ENCODE measurements at regions not wholly inside any gene's neighbourhood (a gene's known extent, or its start where the extent isn't known, plus 50 kb on each side); places are given as distances from the start of the nearest gene placed in this dataset.

DNA sequence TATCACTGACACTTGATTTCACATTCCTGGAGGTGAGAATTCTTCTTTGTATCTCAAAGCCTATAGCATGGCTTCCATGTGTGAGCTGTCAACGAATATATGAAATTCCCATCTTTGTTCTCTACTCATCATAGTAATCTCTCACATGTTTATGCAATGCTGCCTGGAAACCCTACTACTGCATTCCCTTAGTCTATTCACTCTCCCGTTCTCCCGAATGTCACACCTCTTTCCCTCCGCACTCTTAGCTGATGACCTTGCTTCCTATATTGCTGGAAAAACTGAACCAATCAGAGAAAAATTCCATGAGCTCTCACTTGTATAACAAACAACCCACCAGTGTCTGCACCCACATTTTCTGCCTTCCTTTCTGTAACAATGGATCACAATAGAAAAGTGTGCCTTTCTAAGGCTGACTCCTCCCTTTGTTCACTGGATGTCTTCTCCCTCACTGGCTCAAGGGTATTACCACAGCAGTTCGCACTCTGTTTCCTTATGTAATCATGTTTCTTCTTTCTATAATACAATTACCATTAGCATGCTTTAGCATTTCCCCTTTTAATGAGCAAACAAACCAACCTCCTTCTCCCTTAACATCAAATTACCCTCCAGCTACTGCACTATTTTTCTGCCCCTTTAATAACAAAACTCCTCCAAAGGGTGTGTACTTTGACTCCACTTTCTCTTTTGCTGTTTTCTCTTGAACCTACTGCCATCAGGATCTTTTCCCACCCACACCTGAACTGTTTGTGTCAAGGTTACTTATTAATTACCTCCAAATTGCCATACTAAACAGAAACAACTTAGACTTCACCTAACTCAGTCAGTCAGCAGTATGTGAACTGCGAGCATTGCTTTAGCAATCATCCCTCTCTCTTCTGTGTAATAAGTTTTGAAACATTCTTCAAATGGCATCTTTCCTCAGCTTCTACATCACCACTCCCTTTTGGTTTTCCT, 63.9 kb upstream of the CCDC196 start:
- CTCF ChIA-PET: interaction anchor here (1.7 kb wide), 1 partner anchor 21 kb away, joined by 6 read pairs; no protein-coding TSS in a partner anchor

DNA sequence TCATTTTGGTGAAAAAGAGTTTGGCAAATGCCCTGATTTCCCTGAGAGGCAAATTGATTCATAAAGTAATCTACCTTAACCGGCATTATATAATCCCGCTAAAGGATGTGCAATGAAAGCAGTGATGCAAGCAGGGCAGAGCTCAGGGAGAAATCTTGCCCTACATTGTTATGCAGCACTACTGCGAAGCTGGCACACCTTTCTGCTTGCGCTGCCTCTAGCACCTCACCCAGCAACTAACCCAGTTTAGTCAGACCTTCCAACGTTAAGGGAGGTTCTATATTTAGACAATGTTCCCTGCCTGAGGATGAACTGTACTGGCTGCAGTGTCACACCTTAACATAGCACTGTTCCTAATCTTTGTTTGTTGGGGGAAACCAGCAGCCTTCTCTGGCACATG, 60.8 kb upstream of the CCDC196 start:
- CTCF ChIA-PET: interaction anchor here (0.9 to 1.2 kb wide), 2 partner anchors 15 to 17 kb away, joined by 3 to 4 read pairs; no protein-coding TSS in a partner anchor
- TF ChIP-seq GABPA (IDR thresholded peaks at IDR 0.05; ENCODE audit: low read depth) (no peak), MXI1 (IDR thresholded peaks at IDR 0.05; ENCODE audit: low read depth, low read length) (no peak), EZH2phosphoT487 (IDR thresholded peaks at IDR 0.05; ENCODE audit: borderline replicate concordance, low read depth) (no peak), CHD2 (IDR thresholded peaks at IDR 0.05; ENCODE audit: low read length, partially characterized antibody) (no peak), MEF2A (IDR thresholded peaks at IDR 0.05; ENCODE audit: borderline replicate concordance, low read depth) (no peak), RXRA (IDR thresholded peaks at IDR 0.05; ENCODE audit: borderline replicate concordance, low read depth) (no peak), GATA2 (CRISPR knock-in tag; IDR thresholded peaks at IDR 0.05) (no peak), YY1 (IDR thresholded peaks at IDR 0.05; ENCODE audit: low read depth) (no peak), FOSL2 (IDR thresholded peaks at IDR 0.05; ENCODE audit: borderline replicate concordance, low read depth) (no peak), RFX5 (IDR thresholded peaks at IDR 0.05; ENCODE audit: low read length) (no peak), FOXM1 (IDR thresholded peaks at IDR 0.05; ENCODE audit: low read depth) (no peak), RAD21 (IDR thresholded peaks at IDR 0.05; ENCODE audit: low read length) (no peak)
- TF ChIP-seq, protein P1, sequence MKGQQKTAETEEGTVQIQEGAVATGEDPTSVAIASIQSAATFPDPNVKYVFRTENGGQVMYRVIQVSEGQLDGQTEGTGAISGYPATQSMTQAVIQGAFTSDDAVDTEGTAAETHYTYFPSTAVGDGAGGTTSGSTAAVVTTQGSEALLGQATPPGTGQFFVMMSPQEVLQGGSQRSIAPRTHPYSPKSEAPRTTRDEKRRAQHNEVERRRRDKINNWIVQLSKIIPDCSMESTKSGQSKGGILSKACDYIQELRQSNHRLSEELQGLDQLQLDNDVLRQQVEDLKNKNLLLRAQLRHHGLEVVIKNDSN (IDR thresholded peaks at IDR 0.05; ENCODE audit: borderline replicate concordance, low read depth): no peak

More for the DNA sequence above, 63.9 kb upstream of the CCDC196 start:
- H3K9me3 ChIP-seq: no peaks in the 10 kb centered on the region
- 54% methylated on average over 6 of the region's 6 CpGs for WGBS (ENCODE audit: low lambda C conversion rate)
- TF ChIP-seq, protein P2, sequence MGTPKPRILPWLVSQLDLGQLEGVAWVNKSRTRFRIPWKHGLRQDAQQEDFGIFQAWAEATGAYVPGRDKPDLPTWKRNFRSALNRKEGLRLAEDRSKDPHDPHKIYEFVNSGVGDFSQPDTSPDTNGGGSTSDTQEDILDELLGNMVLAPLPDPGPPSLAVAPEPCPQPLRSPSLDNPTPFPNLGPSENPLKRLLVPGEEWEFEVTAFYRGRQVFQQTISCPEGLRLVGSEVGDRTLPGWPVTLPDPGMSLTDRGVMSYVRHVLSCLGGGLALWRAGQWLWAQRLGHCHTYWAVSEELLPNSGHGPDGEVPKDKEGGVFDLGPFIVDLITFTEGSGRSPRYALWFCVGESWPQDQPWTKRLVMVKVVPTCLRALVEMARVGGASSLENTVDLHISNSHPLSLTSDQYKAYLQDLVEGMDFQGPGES (IDR thresholded peaks at IDR 0.05; ENCODE audit: low read depth, low read length): no peak
- no peak for TF ChIP-seq MEF2A (IDR thresholded peaks at IDR 0.05; ENCODE audit: borderline replicate concordance, low read depth)
- TF ChIP-seq, protein P3, sequence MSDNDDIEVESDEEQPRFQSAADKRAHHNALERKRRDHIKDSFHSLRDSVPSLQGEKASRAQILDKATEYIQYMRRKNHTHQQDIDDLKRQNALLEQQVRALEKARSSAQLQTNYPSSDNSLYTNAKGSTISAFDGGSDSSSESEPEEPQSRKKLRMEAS (IDR thresholded peaks at IDR 0.05; ENCODE audit: low read depth): no peak
- TF ChIP-seq RFX5 (IDR thresholded peaks at IDR 0.05; ENCODE audit: low read length): no peak
- no peak for TF ChIP-seq CHD2 (IDR thresholded peaks at IDR 0.05; ENCODE audit: low read length, partially characterized antibody)
- TF ChIP-seq, protein P4, sequence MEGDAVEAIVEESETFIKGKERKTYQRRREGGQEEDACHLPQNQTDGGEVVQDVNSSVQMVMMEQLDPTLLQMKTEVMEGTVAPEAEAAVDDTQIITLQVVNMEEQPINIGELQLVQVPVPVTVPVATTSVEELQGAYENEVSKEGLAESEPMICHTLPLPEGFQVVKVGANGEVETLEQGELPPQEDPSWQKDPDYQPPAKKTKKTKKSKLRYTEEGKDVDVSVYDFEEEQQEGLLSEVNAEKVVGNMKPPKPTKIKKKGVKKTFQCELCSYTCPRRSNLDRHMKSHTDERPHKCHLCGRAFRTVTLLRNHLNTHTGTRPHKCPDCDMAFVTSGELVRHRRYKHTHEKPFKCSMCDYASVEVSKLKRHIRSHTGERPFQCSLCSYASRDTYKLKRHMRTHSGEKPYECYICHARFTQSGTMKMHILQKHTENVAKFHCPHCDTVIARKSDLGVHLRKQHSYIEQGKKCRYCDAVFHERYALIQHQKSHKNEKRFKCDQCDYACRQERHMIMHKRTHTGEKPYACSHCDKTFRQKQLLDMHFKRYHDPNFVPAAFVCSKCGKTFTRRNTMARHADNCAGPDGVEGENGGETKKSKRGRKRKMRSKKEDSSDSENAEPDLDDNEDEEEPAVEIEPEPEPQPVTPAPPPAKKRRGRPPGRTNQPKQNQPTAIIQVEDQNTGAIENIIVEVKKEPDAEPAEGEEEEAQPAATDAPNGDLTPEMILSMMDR (IDR thresholded peaks at IDR 0.05): no peak
- no peak for TF ChIP-seq RXRA (IDR thresholded peaks at IDR 0.05; ENCODE audit: borderline replicate concordance, low read depth)
- no peak for TF ChIP-seq FOXJ3 (CRISPR knock-in tag; IDR thresholded peaks at IDR 0.05)
- no peak for TF ChIP-seq TCF12 (IDR thresholded peaks at IDR 0.05)
- TF ChIP-seq JUND (IDR thresholded peaks at IDR 0.05): no peak
- TF ChIP-seq, protein P5, sequence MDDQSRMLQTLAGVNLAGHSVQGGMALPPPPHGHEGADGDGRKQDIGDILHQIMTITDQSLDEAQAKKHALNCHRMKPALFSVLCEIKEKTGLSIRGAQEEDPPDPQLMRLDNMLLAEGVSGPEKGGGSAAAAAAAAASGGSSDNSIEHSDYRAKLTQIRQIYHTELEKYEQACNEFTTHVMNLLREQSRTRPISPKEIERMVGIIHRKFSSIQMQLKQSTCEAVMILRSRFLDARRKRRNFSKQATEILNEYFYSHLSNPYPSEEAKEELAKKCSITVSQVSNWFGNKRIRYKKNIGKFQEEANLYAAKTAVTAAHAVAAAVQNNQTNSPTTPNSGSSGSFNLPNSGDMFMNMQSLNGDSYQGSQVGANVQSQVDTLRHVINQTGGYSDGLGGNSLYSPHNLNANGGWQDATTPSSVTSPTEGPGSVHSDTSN (IDR thresholded peaks at IDR 0.05): no peak
- no peak for TF ChIP-seq RCOR1 (IDR thresholded peaks at IDR 0.05; ENCODE audit: low read length)
- no peak overlapping the region for H2AFZ ChIP-seq (ENCODE audit: low read depth)
- POLR2A ChIA-PET: no interaction called here
- no peak overlapping the region for H3K27ac ChIP-seq (ENCODE audit: low read depth in 2 of 2, low read length in 1 of 2)
- H3F3A ChIP-seq (replicated peaks; ENCODE audit: insufficient read depth): no peaks in the 10 kb centered on the region
- no peaks in the 10 kb centered on the region for H3K36me3 ChIP-seq (replicated peaks in 1 of 2; ENCODE audit: control insufficient read depth in 1 of 2, insufficient read depth in 2 of 2, low read length in 1 of 2)
- no peak overlapping the region for H3K4me2 ChIP-seq
- no peak overlapping the region for H3K9ac ChIP-seq
- H3K4me3 ChIP-seq (ENCODE audit: low read depth in 2 of 2, low read length in 1 of 2): no peak overlapping the region
- no peaks in the 10 kb centered on the region for H3K9me2 ChIP-seq
- H3K4me1 ChIP-seq (ENCODE audit: control insufficient read depth in 1 of 2, insufficient read depth in 2 of 2, low read depth in 1 of 2, low read length in 1 of 2): no peaks in the 10 kb centered on the region
- no peak for DNase-seq
- H3K27me3 ChIP-seq (ENCODE audit: insufficient read depth): no peaks in the 10 kb centered on the region
- no peaks in the 10 kb centered on the region for H3K79me2 ChIP-seq (ENCODE audit: insufficient read depth)
- H4K20me1 ChIP-seq (ENCODE audit: insufficient read depth): no peaks in the 10 kb centered on the region

More for the DNA sequence above, 60.8 kb upstream of the CCDC196 start:
- Histone ChIP-seq H3K9ac (no peak overlapping the region), H3K36me3 (replicated peaks in 1 of 2; ENCODE audit: control insufficient read depth in 1 of 2, insufficient read depth in 2 of 2, low read length in 1 of 2) (no peaks in the 10 kb centered on the region), H4K20me1 (ENCODE audit: insufficient read depth) (no peaks in the 10 kb centered on the region), H3F3A (replicated peaks; ENCODE audit: insufficient read depth) (no peaks in the 10 kb centered on the region), H3K27ac (ENCODE audit: low read depth in 2 of 2, low read length in 1 of 2) (no peak overlapping the region), H3K27me3 (ENCODE audit: insufficient read depth) (no peaks in the 10 kb centered on the region), H2AFZ (ENCODE audit: low read depth) (no peak overlapping the region), H3K9me3 (no peaks in the 10 kb centered on the region), H3K79me2 (ENCODE audit: insufficient read depth) (no peaks in the 10 kb centered on the region), H3K4me1 (ENCODE audit: control insufficient read depth in 1 of 2, insufficient read depth in 2 of 2, low read depth in 1 of 2, low read length in 1 of 2) (no peaks in the 10 kb centered on the region), H3K4me3 (ENCODE audit: low read depth in 2 of 2, low read length in 1 of 2) (no peak overlapping the region), H3K4me2 (no peak overlapping the region), H3K9me2 (no peaks in the 10 kb centered on the region)
- POLR2A ChIA-PET: no interaction called here
- DNase-seq: no peak
- 60% methylated on average over 5 of the region's 5 CpGs for WGBS (ENCODE audit: low lambda C conversion rate)

All from SK-N-SH (cell line).